ENCODE measurements at regions not wholly inside any gene's neighbourhood (a gene's known extent, or its start where the extent isn't known, plus 50 kb on each side); places are given as distances from the start of the nearest gene placed in this dataset.

DNA sequence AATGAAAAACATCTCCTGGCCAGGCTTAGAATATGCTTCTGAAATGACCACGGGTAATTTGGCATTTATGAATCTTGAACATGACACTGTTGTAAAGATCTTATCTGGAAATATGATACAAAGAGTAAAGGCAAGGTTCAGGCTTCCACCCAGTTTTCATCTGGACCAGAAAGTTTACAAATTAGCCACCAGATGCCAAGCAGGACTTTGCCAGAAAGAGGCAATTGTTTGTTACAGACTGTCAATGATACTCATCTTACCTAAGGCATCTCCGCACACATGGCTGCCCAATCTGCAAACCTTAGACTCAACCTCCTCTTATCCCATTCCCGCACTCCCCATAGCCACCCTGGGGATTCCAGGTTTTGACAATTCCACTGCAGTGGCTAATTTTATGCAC, 795.3 kb downstream of the TYW1 start:
- ATAC-seq (ENCODE audit: low read depth): no peak
- Histone ChIP-seq H4K5ac (ENCODE audit: low read depth, low read length) (no peak overlapping the region), H2BK120ac (ENCODE audit: low read depth, low read length) (no peak overlapping the region), H3K36me3 (ENCODE audit: control insufficient read depth, insufficient read depth, low read length) (no peaks in the 10 kb centered on the region), H3K23ac (ENCODE audit: low read depth, low read length) (no peak overlapping the region), H3K9ac (ENCODE audit: low read depth, low read length) (no peak overlapping the region), H3K56ac (ENCODE audit: extremely low read depth, insufficient read depth, low read length) (no peak overlapping the region), H2BK5ac (ENCODE audit: low read depth, low read length, poor library complexity, severe bottlenecking) (no peak overlapping the region), H2BK20ac (ENCODE audit: low read depth, low read length) (no peak overlapping the region), H3K4me1 (ENCODE audit: control insufficient read depth, insufficient read depth, low read length) (no peaks in the 10 kb centered on the region), H3K18ac (ENCODE audit: low read depth, low read length) (no peak overlapping the region), H3K27ac (ENCODE audit: insufficient read depth, low read length) (no peak overlapping the region), H3K9me3 (ENCODE audit: control insufficient read depth, insufficient read depth, low read length) (peaks cover 22% of the 10 kb centered on the region), H3K4me3 (ENCODE audit: insufficient read depth, low read depth, low read length) (no peak overlapping the region), H4K20me1 (ENCODE audit: insufficient read depth, low read length) (no peaks in the 10 kb centered on the region), H3K4me2 (ENCODE audit: low read depth, low read length) (no peak overlapping the region), H3K4ac (ENCODE audit: low read depth, low read length) (no peak overlapping the region), H3K14ac (replicated peaks; ENCODE audit: low read depth, low read length) (no peak overlapping the region), H2AK5ac (ENCODE audit: low read depth, low read length) (no peak overlapping the region), H2BK15ac (ENCODE audit: low read depth, low read length) (no peak overlapping the region), H2AFZ (replicated peaks; ENCODE audit: low read length, poor library complexity) (no peak overlapping the region), H2AK9ac (replicated peaks; ENCODE audit: low read depth, low read length, poor library complexity) (no peak overlapping the region), H3K79me1 (ENCODE audit: low read depth in 1 of 2, low read length in 2 of 2) (no peaks in the 10 kb centered on the region), H3K27me3 (ENCODE audit: control insufficient read depth, insufficient read depth, low read length) (no peaks in the 10 kb centered on the region), H4K91ac (ENCODE audit: insufficient read depth, low read depth, low read length) (no peak overlapping the region), H4K8ac (ENCODE audit: low read depth in 2 of 2, low read length in 2 of 2) (no peak overlapping the region), H3K9me1 (ENCODE audit: insufficient read depth, low read length) (no peaks in the 10 kb centered on the region)
- DNase-seq: no peak
- intact Hi-C loops (cut with micrococcal nuclease): no loop called here
- TF ChIP-seq POLR2A (IDR thresholded peaks at IDR 0.05; ENCODE audit: low read depth, low read length) (no peak), MAFK (IDR thresholded peaks at IDR 0.05; ENCODE audit: low read depth, low read length) (no peak), MAZ (IDR thresholded peaks at IDR 0.05; ENCODE audit: borderline replicate concordance, low read depth, low read length) (no peak), CHD1 (IDR thresholded peaks at IDR 0.05; ENCODE audit: low read depth, low read length) (no peak), NFE2L2 (IDR thresholded peaks at IDR 0.05; ENCODE audit: low read depth, low read length) (no peak), MXI1 (IDR thresholded peaks at IDR 0.05; ENCODE audit: borderline replicate concordance, low read depth, low read length) (no peak), RCOR1 (IDR thresholded peaks at IDR 0.05; ENCODE audit: insufficient replicate concordance, low read length) (no peak), RAD21 (IDR thresholded peaks at IDR 0.05; ENCODE audit: low read length) (no peak), SMC3 (IDR thresholded peaks at IDR 0.05; ENCODE audit: low read depth, low read length) (no peak), FOS (IDR thresholded peaks at IDR 0.05; ENCODE audit: low read depth, low read length) (no peak), RFX5 (IDR thresholded peaks at IDR 0.05; ENCODE audit: low read depth, low read length) (no peak), BHLHE40 (IDR thresholded peaks at IDR 0.05; ENCODE audit: low read depth, low read length) (no peak), CEBPB (IDR thresholded peaks at IDR 0.05; ENCODE audit: low read depth, low read length) (no peak)
- TF ChIP-seq, protein P1, sequence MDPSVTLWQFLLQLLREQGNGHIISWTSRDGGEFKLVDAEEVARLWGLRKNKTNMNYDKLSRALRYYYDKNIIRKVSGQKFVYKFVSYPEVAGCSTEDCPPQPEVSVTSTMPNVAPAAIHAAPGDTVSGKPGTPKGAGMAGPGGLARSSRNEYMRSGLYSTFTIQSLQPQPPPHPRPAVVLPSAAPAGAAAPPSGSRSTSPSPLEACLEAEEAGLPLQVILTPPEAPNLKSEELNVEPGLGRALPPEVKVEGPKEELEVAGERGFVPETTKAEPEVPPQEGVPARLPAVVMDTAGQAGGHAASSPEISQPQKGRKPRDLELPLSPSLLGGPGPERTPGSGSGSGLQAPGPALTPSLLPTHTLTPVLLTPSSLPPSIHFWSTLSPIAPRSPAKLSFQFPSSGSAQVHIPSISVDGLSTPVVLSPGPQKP (IDR thresholded peaks at IDR 0.05; ENCODE audit: borderline replicate concordance, low read depth, low read length): no peak
- TF ChIP-seq, protein P2, sequence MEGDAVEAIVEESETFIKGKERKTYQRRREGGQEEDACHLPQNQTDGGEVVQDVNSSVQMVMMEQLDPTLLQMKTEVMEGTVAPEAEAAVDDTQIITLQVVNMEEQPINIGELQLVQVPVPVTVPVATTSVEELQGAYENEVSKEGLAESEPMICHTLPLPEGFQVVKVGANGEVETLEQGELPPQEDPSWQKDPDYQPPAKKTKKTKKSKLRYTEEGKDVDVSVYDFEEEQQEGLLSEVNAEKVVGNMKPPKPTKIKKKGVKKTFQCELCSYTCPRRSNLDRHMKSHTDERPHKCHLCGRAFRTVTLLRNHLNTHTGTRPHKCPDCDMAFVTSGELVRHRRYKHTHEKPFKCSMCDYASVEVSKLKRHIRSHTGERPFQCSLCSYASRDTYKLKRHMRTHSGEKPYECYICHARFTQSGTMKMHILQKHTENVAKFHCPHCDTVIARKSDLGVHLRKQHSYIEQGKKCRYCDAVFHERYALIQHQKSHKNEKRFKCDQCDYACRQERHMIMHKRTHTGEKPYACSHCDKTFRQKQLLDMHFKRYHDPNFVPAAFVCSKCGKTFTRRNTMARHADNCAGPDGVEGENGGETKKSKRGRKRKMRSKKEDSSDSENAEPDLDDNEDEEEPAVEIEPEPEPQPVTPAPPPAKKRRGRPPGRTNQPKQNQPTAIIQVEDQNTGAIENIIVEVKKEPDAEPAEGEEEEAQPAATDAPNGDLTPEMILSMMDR (conservative IDR thresholded peaks at IDR 0.05; ENCODE audit: low read depth, low read length): no peak
- TF ChIP-seq, protein P3, sequence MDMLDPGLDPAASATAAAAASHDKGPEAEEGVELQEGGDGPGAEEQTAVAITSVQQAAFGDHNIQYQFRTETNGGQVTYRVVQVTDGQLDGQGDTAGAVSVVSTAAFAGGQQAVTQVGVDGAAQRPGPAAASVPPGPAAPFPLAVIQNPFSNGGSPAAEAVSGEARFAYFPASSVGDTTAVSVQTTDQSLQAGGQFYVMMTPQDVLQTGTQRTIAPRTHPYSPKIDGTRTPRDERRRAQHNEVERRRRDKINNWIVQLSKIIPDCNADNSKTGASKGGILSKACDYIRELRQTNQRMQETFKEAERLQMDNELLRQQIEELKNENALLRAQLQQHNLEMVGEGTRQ (IDR thresholded peaks at IDR 0.05; ENCODE audit: low read depth, low read length): no peak
- no CpG with 5 or more reads among the region's 3 CpGs for WGBS, 2 experiments (ENCODE audit: extremely low coverage in 2 of 2, insufficient read length in 1 of 2)
- CTCF ChIA-PET: no interaction called here
- dilution Hi-C loops (cut with HindIII; ENCODE audit: low sequenced_read_pairs, unreplicated experiment): no loop called here
- POLR2A ChIA-PET (ENCODE audit: unreplicated experiment): no interaction called here
- in situ Hi-C loops (cut with MboI; ENCODE audit: low sequenced_read_pairs): no loop called here
- BruUV-seq (replicated peaks): no TSS peak

Measured in IMR-90 (cell line).